K562 (cell line): ENCODE measurements at regions not wholly inside any gene's neighbourhood (a gene's known extent, or its start where the extent isn't known, plus 50 kb on each side); places are given as distances from the start of the nearest gene placed in this dataset.

Experiments
- ATAC-seq: fragments of 200-7000 bp; cut with Tn5 transposase; 3 replicates; pipeline ENCODE4 v1.9.1; 2020; ENCODE audit warnings: moderate library complexity
- BruUV-seq: library from RNA; stranded (reverse); fragments of 400-500 nt; replicated peaks from 2 replicates; lab custom pipeline; 2021; lab: Mats Ljungman, UMichigan
- CTCF ChIA-PET: fragments of 300-600 bp; formaldehyde crosslinking; extraction: SDS; loops from one replicate; lab custom pipeline; 2021; ENCODE audit warnings: low intra/inter-chr PET ratio; lab: Yijun Ruan, JAX
- POLR2A ChIA-PET: fragments of 300-600, 350-650 bp; sonication (Branson Sonifier 250); formaldehyde crosslinking; extraction: SDS; loops from one replicate; lab custom pipeline; 2021; ENCODE audit warnings: antibody characterized with exemption, inconsistent platforms; lab: Yijun Ruan, JAX
- DNase-seq, 4 experiments: peaks; one replicate each; pipeline versions ENCODE4 v3.0.0 to v3.0.0-alpha.2; 2011 to 2018; ENCODE audit warnings: low spot score in 3 of 4, mixed read lengths in 3 of 4; ENCODE audit errors: extremely low read depth in 1 of 4
- FAIRE-seq: peaks from 2 replicates; lab custom pipeline; 2011; peaks lifted over from hg19 to GRCh38; lab: Jason Lieb, UNC
- H2AFZ ChIP-seq: 2 replicates; pipeline ENCODE4 v1.6.0; 2011; ENCODE audit warnings: low read depth, low read length, control low read depth, inconsistent platforms
- H3K27ac ChIP-seq: fragments of 200-600 bp; 3 replicates; pipeline ENCODE4 v1.8.0; 2011; ENCODE audit warnings: low read depth, mild to moderate bottlenecking, control low read depth, inconsistent platforms, low read length, moderate library complexity, mixed read lengths; ENCODE audit errors: extremely low read depth
- H3K27me3 ChIP-seq, 2 experiments: fragments of 300-600 bp in 1 of 2; 2 replicates in 1 of 2; 3 replicates in 1 of 2; pipeline versions ENCODE4 v1.6.0 to v1.8.0; 2011; ENCODE audit warnings: inconsistent platforms in 2 of 2, low read length in 2 of 2, mild to moderate bottlenecking in 1 of 2, mixed read lengths in 1 of 2, moderate library complexity in 1 of 2; ENCODE audit not compliant: control insufficient read depth in 2 of 2, insufficient read depth in 2 of 2
- H3K36me3 ChIP-seq: fragments of 300-600 bp; 3 replicates; pipeline ENCODE4 v1.8.0; 2011; ENCODE audit warnings: mild to moderate bottlenecking, low read length, inconsistent platforms; ENCODE audit not compliant: control insufficient read depth, insufficient read depth
- H3K4me1 ChIP-seq, 2 experiments: fragments of 200-600 bp in 1 of 2; replicated peaks in 1 of 2; 2 replicates in 1 of 2; 3 replicates in 1 of 2; pipeline versions ENCODE4 v1.5.1 to v1.8.0; 2011; ENCODE audit warnings: inconsistent platforms in 2 of 2, low read length in 2 of 2, mild to moderate bottlenecking in 1 of 2, mixed read lengths in 1 of 2, moderate library complexity in 1 of 2; ENCODE audit not compliant: control insufficient read depth in 2 of 2, insufficient read depth in 2 of 2
- H3K4me2 ChIP-seq: 2 replicates; pipeline ENCODE4 v1.6.1; 2011; ENCODE audit warnings: low read length, control low read depth, inconsistent platforms, mixed read lengths; ENCODE audit not compliant: insufficient read depth
- H3K4me3 ChIP-seq: fragments of 200-600 bp; sonication (generic), shearing (Covaris generic); 2 replicates; pipeline ENCODE4 v1.5.1; 2016; ENCODE audit warnings: control low read depth, inconsistent platforms
- H3K79me2 ChIP-seq: fragments of 200-600 bp; 3 replicates; pipeline ENCODE4 v1.8.0; 2011; ENCODE audit warnings: low read length, inconsistent platforms; ENCODE audit not compliant: control insufficient read depth, insufficient read depth
- H3K9ac ChIP-seq, 2 experiments: 2 replicates each; pipeline versions ENCODE4 v1.6.0 to v1.6.1; 2011; ENCODE audit warnings: low read depth in 2 of 2, low read length in 2 of 2, control low read depth in 1 of 2, inconsistent platforms in 1 of 2, mild to moderate bottlenecking in 1 of 2, mixed read lengths in 1 of 2; ENCODE audit not compliant: insufficient read depth in 1 of 2
- H3K9me1 ChIP-seq: one replicate; pipeline ENCODE4 v1.6.0; 2011; ENCODE audit warnings: inconsistent platforms, mild to moderate bottlenecking, low read length, moderate library complexity; ENCODE audit not compliant: control insufficient read depth, insufficient read depth
- H3K9me3 ChIP-seq: replicated peaks from 2 replicates; pipeline ENCODE4 v1.5.1; 2011; ENCODE audit warnings: low read depth, low read length, inconsistent platforms; ENCODE audit not compliant: control insufficient read depth, insufficient read depth
- H4K20me1 ChIP-seq: replicated peaks from 2 replicates; pipeline ENCODE4 v1.6.1; 2011; ENCODE audit warnings: low read length, inconsistent platforms, mixed read lengths; ENCODE audit not compliant: control insufficient read depth, insufficient read depth
- ARHGAP35 ChIP-seq: fragments of 450-650 bp; IDR thresholded peaks from 2 replicates; pipeline ENCODE4 v1.6.1; 2018; ENCODE audit not compliant: partially characterized antibody
- ARID1B ChIP-seq: fragments of 450-650 bp; IDR thresholded peaks from 2 replicates; pipeline ENCODE4 v1.6.1; 2016; ENCODE audit warnings: antibody characterized with exemption, mild to moderate bottlenecking, inconsistent platforms
- KDM5B ChIP-seq: fragments of 200-600 bp; sonication (generic); IDR thresholded peaks from 2 replicates; pipeline ENCODE4 v1.6.1; 2012; ENCODE audit warnings: low read depth, mild to moderate bottlenecking, moderate library complexity, low read length, control low read depth, inconsistent platforms; ENCODE audit not compliant: insufficient replicate concordance
- MTF1 ChIP-seq: fragments of 250-450 bp; sonication (Bioruptor Pico); IDR thresholded peaks from 2 replicates; pipeline ENCODE4 v1.9.0; 2021; ENCODE audit warnings: moderate library complexity, mild to moderate bottlenecking, inconsistent platforms, borderline replicate concordance
- SNRNP70 ChIP-seq: fragments of 200-400 bp; formaldehyde crosslinking; optimal IDR thresholded peaks from 2 replicates; pipeline ENCODE3; 2017; ENCODE audit warnings: low read depth, low read length
- U2AF1 ChIP-seq: fragments of 200-400 bp; formaldehyde crosslinking; optimal IDR thresholded peaks from 2 replicates; pipeline ENCODE3; 2017; ENCODE audit warnings: mild to moderate bottlenecking, low read depth, low read length, moderate library complexity
- ZFX ChIP-seq: sonication (generic); formaldehyde crosslinking; IDR thresholded peaks from 2 replicates; pipeline ENCODE4 v1.8.0; 2022; ENCODE audit warnings: mild to moderate bottlenecking, missing genetic modification reagents, moderate library complexity
- ZNF263 ChIP-seq: sonication (generic); formaldehyde crosslinking; IDR thresholded peaks from 2 replicates; pipeline ENCODE4 v1.8.0; 2022; ENCODE audit warnings: mild to moderate bottlenecking, missing genetic modification reagents, borderline replicate concordance
- ZNF384 ChIP-seq: IDR thresholded peaks from 2 replicates; pipeline ENCODE4 v1.6.1; 2012; ENCODE audit warnings: low read depth, low read length, improper control_type of control experiment
- WGBS: fragments of 100-300 bp; shearing (Covaris generic); methylation state at CpG from one replicate; pipeline ENCODE4 v1.1.6; 2016; ENCODE audit warnings: low coverage, mixed read lengths; ENCODE audit not compliant: insufficient coverage; ENCODE audit errors: missing lambda C conversion rate; 5-methylcytosine and 5-hydroxymethylcytosine counted together
- in situ Hi-C: fragments of 300-500 bp; cut with MboI; formaldehyde crosslinking; loops from 4 replicates; pipeline ENCODE4 v1.15.0; 2018; ENCODE audit warnings: inconsistent platforms, mixed read lengths
- intact Hi-C: fragments of 100-400 bp; cut with micrococcal nuclease; formaldehyde crosslinking; loops from 2 replicates; pipeline ENCODE4 v1.14.2; 2022
- TF ChIP-seq, protein P1 (sequence below): IDR thresholded peaks from 3 replicates; pipeline ENCODE4 v1.6.1; 2011; ENCODE audit warnings: borderline replicate concordance, mild to moderate bottlenecking, moderate library complexity; ENCODE audit not compliant: insufficient read length; ENCODE audit errors: extremely low read depth
- TF ChIP-seq, protein P2 (sequence below): IDR thresholded peaks from 2 replicates; pipeline ENCODE4 v1.6.1; 2016; ENCODE audit warnings: missing genetic modification characterization, missing compliant biosample characterization
- TF ChIP-seq, protein P3 (sequence below): fragments of 450-650 bp; formaldehyde crosslinking; IDR thresholded peaks from 2 replicates; pipeline ENCODE4 v1.4.0; 2022; ENCODE audit warnings: mild to moderate bottlenecking, moderate library complexity
- TF ChIP-seq, protein P4 (sequence below): sonication (generic); formaldehyde crosslinking; IDR thresholded peaks from 2 replicates; pipeline ENCODE4 v1.8.0; 2022; ENCODE audit warnings: mild to moderate bottlenecking, missing genetic modification reagents, borderline replicate concordance
- TF ChIP-seq, protein P5 (sequence below): sonication (generic); formaldehyde crosslinking; IDR thresholded peaks from 2 replicates; pipeline ENCODE4 v1.8.1; 2022; ENCODE audit warnings: missing genetic modification reagents

DNA sequence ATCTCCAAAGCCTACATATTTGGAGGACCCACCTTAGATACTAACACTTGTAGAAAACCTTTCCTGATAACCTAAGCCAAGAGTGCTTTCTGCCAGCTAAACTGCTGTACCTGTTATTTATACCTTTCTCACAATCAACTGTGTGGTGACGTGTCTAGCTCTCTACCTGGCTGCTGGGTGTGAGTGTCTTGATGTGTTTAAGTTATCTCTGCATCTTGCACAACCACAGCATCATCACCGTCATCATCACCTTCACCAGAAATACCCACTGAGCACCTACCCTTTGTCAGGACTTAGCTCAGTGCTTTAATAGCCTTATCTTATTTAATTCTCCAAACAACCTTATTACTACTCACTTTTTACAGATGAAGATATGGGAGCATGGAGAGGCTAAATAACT, 431.3 kb downstream of the MAFB start:
- POLR2A ChIA-PET = no interaction called here
- Histone ChIP-seq H3K36me3 (no peaks in the 10 kb centered on the region), H3K4me2 (no peak overlapping the region), H2AFZ (no peak overlapping the region), H3K27me3 (no peaks in the 10 kb centered on the region), H3K4me1 (no peaks in the 10 kb centered on the region), H3K27ac (no peak overlapping the region), H3K9me1 (no peaks in the 10 kb centered on the region), H3K79me2 (no peaks in the 10 kb centered on the region), H3K9me3 (no peaks in the 10 kb centered on the region), H4K20me1 (no peaks in the 10 kb centered on the region), H3K9ac (no peak overlapping the region), H3K4me3 (no peak overlapping the region)
- DNase-seq = no peak
- FAIRE-seq = no peak
- no TSS peak for BruUV-seq
- CTCF ChIA-PET = no interaction called here
- 0% methylated on average over 2 of the region's 2 CpGs for WGBS
- in situ Hi-C loops = no loop called here
- no peak for ATAC-seq
- intact Hi-C loops = no loop called here
- TF ChIP-seq MTF1 (CRISPR knock-in tag) = no peak
- TF ChIP-seq, protein P1, sequence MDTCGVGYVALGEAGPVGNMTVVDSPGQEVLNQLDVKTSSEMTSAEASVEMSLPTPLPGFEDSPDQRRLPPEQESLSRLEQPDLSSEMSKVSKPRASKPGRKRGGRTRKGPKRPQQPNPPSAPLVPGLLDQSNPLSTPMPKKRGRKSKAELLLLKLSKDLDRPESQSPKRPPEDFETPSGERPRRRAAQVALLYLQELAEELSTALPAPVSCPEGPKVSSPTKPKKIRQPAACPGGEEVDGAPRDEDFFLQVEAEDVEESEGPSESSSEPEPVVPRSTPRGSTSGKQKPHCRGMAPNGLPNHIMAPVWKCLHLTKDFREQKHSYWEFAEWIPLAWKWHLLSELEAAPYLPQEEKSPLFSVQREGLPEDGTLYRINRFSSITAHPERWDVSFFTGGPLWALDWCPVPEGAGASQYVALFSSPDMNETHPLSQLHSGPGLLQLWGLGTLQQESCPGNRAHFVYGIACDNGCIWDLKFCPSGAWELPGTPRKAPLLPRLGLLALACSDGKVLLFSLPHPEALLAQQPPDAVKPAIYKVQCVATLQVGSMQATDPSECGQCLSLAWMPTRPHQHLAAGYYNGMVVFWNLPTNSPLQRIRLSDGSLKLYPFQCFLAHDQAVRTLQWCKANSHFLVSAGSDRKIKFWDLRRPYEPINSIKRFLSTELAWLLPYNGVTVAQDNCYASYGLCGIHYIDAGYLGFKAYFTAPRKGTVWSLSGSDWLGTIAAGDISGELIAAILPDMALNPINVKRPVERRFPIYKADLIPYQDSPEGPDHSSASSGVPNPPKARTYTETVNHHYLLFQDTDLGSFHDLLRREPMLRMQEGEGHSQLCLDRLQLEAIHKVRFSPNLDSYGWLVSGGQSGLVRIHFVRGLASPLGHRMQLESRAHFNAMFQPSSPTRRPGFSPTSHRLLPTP = no peak
- TF ChIP-seq ZNF384 = no peak
- no peak for TF ChIP-seq SNRNP70
- TF ChIP-seq U2AF1 = no peak
- TF ChIP-seq, protein P2, sequence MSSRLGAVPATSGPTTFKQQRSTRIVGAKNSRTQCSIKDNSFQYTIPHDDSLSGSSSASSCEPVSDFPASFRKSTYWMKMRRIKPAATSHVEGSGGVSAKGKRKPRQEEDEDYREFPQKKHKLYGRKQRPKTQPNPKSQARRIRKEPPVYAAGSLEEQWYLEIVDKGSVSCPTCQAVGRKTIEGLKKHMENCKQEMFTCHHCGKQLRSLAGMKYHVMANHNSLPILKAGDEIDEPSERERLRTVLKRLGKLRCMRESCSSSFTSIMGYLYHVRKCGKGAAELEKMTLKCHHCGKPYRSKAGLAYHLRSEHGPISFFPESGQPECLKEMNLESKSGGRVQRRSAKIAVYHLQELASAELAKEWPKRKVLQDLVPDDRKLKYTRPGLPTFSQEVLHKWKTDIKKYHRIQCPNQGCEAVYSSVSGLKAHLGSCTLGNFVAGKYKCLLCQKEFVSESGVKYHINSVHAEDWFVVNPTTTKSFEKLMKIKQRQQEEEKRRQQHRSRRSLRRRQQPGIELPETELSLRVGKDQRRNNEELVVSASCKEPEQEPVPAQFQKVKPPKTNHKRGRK (tag) = no peak
- no peak for TF ChIP-seq ZFX
- TF ChIP-seq, protein P3, sequence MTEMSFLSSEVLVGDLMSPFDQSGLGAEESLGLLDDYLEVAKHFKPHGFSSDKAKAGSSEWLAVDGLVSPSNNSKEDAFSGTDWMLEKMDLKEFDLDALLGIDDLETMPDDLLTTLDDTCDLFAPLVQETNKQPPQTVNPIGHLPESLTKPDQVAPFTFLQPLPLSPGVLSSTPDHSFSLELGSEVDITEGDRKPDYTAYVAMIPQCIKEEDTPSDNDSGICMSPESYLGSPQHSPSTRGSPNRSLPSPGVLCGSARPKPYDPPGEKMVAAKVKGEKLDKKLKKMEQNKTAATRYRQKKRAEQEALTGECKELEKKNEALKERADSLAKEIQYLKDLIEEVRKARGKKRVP (CRISPR knock-in tag) = no peak
- no peak for TF ChIP-seq ARHGAP35
- TF ChIP-seq ZNF263 (CRISPR knock-in tag) = no peak
- no peak for TF ChIP-seq ARID1B
- TF ChIP-seq, protein P4, sequence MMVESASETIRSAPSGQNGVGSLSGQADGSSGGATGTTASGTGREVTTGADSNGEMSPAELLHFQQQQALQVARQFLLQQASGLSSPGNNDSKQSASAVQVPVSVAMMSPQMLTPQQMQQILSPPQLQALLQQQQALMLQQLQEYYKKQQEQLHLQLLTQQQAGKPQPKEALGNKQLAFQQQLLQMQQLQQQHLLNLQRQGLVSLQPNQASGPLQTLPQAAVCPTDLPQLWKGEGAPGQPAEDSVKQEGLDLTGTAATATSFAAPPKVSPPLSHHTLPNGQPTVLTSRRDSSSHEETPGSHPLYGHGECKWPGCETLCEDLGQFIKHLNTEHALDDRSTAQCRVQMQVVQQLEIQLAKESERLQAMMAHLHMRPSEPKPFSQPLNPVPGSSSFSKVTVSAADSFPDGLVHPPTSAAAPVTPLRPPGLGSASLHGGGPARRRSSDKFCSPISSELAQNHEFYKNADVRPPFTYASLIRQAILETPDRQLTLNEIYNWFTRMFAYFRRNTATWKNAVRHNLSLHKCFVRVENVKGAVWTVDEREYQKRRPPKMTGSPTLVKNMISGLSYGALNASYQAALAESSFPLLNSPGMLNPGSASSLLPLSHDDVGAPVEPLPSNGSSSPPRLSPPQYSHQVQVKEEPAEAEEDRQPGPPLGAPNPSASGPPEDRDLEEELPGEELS (CRISPR knock-in tag) = no peak
- TF ChIP-seq, protein P5, sequence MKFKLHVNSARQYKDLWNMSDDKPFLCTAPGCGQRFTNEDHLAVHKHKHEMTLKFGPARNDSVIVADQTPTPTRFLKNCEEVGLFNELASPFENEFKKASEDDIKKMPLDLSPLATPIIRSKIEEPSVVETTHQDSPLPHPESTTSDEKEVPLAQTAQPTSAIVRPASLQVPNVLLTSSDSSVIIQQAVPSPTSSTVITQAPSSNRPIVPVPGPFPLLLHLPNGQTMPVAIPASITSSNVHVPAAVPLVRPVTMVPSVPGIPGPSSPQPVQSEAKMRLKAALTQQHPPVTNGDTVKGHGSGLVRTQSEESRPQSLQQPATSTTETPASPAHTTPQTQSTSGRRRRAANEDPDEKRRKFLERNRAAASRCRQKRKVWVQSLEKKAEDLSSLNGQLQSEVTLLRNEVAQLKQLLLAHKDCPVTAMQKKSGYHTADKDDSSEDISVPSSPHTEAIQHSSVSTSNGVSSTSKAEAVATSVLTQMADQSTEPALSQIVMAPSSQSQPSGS = no peak
- no peak for TF ChIP-seq KDM5B
